ENCODE measurements at regions not wholly inside any gene's neighbourhood (a gene's known extent, or its start where the extent isn't known, plus 50 kb on each side); places are given as distances from the start of the nearest gene placed in this dataset.

DNA sequence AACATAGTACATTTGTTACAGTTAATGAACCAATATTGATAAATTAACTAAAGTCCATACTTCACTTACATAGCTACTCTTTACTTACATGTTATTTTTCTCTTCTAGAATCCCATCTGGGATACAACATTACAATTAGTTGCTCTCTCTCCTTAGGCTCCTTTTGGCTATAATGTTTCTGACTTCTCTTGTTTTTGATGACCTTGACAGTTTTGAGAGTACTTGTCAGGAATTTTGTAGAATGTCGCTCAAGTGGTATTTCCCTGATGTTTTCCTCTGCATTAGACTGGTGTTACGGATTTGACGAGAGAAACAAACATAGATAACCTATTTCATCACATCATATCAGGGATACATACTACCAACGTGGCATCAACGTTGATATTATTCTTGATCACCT, 925.4 kb upstream of the TMPRSS15 start:
- TF ChIP-seq TAF1 (IDR thresholded peaks at IDR 0.05; ENCODE audit: low read depth) (no peak), CEBPB (IDR thresholded peaks at IDR 0.05) (no peak), ZBTB7A (IDR thresholded peaks at IDR 0.05; ENCODE audit: low read depth) (no peak), TCF12 (IDR thresholded peaks at IDR 0.05; ENCODE audit: low read depth) (no peak), TEAD4 (IDR thresholded peaks at IDR 0.05) (no peak), EP300 (IDR thresholded peaks at IDR 0.05; ENCODE audit: borderline replicate concordance) (no peak), FOXM1 (IDR thresholded peaks at IDR 0.05; ENCODE audit: borderline replicate concordance, low read depth) (no peak), NFIC (IDR thresholded peaks at IDR 0.05) (no peak)
- TF ChIP-seq, protein P1, sequence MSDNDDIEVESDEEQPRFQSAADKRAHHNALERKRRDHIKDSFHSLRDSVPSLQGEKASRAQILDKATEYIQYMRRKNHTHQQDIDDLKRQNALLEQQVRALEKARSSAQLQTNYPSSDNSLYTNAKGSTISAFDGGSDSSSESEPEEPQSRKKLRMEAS (IDR thresholded peaks at IDR 0.05): no peak
- TF ChIP-seq, protein P2, sequence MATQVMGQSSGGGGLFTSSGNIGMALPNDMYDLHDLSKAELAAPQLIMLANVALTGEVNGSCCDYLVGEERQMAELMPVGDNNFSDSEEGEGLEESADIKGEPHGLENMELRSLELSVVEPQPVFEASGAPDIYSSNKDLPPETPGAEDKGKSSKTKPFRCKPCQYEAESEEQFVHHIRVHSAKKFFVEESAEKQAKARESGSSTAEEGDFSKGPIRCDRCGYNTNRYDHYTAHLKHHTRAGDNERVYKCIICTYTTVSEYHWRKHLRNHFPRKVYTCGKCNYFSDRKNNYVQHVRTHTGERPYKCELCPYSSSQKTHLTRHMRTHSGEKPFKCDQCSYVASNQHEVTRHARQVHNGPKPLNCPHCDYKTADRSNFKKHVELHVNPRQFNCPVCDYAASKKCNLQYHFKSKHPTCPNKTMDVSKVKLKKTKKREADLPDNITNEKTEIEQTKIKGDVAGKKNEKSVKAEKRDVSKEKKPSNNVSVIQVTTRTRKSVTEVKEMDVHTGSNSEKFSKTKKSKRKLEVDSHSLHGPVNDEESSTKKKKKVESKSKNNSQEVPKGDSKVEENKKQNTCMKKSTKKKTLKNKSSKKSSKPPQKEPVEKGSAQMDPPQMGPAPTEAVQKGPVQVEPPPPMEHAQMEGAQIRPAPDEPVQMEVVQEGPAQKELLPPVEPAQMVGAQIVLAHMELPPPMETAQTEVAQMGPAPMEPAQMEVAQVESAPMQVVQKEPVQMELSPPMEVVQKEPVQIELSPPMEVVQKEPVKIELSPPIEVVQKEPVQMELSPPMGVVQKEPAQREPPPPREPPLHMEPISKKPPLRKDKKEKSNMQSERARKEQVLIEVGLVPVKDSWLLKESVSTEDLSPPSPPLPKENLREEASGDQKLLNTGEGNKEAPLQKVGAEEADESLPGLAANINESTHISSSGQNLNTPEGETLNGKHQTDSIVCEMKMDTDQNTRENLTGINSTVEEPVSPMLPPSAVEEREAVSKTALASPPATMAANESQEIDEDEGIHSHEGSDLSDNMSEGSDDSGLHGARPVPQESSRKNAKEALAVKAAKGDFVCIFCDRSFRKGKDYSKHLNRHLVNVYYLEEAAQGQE (IDR thresholded peaks at IDR 0.05; ENCODE audit: low read depth): no peak
- TF ChIP-seq, protein P3, sequence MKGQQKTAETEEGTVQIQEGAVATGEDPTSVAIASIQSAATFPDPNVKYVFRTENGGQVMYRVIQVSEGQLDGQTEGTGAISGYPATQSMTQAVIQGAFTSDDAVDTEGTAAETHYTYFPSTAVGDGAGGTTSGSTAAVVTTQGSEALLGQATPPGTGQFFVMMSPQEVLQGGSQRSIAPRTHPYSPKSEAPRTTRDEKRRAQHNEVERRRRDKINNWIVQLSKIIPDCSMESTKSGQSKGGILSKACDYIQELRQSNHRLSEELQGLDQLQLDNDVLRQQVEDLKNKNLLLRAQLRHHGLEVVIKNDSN (IDR thresholded peaks at IDR 0.05): no peak

DNA sequence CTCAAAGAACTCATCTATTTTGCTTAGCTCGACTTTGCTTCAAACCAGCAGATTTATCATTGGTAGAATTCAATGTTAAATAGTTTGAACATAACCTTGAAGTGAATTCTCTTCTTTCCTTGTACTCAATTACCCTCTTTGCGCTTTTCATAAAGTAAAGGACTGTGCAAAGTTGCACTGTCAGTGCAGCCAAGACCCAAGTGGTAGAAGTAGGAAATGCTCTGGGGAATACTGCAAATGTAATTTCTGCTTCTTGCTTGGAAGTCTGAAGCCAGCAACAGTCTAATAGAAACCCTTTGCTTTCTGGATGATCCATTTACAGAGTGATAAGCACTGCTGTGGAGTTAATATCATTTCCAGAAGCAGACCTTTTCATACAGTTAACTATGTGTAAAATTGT, 936.7 kb upstream of the TMPRSS15 start:
- no peak for TF ChIP-seq CREB1 (IDR thresholded peaks at IDR 0.05; ENCODE audit: low read depth)
- TF ChIP-seq ZBTB7A (IDR thresholded peaks at IDR 0.05; ENCODE audit: low read depth): no peak
- TF ChIP-seq TCF12 (IDR thresholded peaks at IDR 0.05; ENCODE audit: low read depth): no peak
- no peak for TF ChIP-seq TEAD4 (IDR thresholded peaks at IDR 0.05)
- no peak for TF ChIP-seq TAF1 (IDR thresholded peaks at IDR 0.05; ENCODE audit: low read depth)
- no peak for TF ChIP-seq EGR1 (IDR thresholded peaks at IDR 0.05)
- TF ChIP-seq YY1 (IDR thresholded peaks at IDR 0.05; ENCODE audit: low read depth): no peak
- TF ChIP-seq, protein P3 (IDR thresholded peaks at IDR 0.05): no peak
- TF ChIP-seq, protein P1 (IDR thresholded peaks at IDR 0.05): no peak
- TF ChIP-seq FOXM1 (IDR thresholded peaks at IDR 0.05; ENCODE audit: borderline replicate concordance, low read depth): no peak
- no peak for TF ChIP-seq CEBPB (IDR thresholded peaks at IDR 0.05)
- TF ChIP-seq, protein P2 (IDR thresholded peaks at IDR 0.05; ENCODE audit: low read depth): no peak
- TF ChIP-seq RAD21 (IDR thresholded peaks at IDR 0.05; ENCODE audit: low read depth): no peak
- no peak for TF ChIP-seq EP300 (IDR thresholded peaks at IDR 0.05; ENCODE audit: borderline replicate concordance)
- no peak for TF ChIP-seq NFIC (IDR thresholded peaks at IDR 0.05)

DNA sequence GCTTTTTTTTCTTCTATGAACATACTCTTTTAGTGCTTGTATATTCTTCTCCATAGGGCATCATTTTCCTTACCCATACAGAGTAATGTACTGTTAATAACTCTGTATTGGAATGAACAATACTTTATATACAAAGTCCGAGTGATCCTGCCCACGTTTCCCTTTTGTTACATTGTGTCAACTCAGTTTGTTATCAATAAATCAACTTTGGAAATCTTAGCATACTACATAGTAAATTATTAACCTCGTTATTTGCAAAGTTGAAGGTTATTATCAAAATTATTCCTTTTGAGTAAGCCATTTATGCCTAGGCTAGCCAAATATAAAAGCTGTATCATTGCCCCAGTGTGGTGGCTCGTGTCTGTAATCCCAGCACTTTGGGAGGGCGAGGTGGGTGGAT, 937.4 kb upstream of the TMPRSS15 start:
- no peak for TF ChIP-seq TEAD4 (IDR thresholded peaks at IDR 0.05)
- TF ChIP-seq NFIC (IDR thresholded peaks at IDR 0.05): no peak
- no peak for TF ChIP-seq EGR1 (IDR thresholded peaks at IDR 0.05)
- no peak for TF ChIP-seq RAD21 (IDR thresholded peaks at IDR 0.05; ENCODE audit: low read depth)

DNA sequence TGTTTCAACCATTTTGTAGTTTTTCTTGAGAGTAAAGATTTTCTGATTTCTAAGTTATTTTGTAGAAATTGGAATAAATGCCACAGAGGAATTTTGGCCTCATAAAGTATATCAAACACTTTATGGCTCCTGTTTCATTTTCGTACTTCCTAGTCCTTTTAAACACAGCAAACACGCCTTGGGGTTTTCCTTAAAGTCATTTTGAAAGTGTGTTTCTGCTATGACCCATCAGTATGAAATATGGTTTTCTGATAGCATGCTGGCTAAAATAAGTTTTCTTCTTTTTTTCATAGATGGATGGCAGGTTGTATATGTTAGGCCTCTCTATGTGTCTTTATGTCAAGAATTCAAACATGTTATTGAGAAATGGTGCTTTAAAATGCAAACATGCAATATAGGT, 940.1 kb upstream of the TMPRSS15 start:
- TF ChIP-seq EP300 (IDR thresholded peaks at IDR 0.05; ENCODE audit: borderline replicate concordance) (no peak), TAF1 (IDR thresholded peaks at IDR 0.05; ENCODE audit: low read depth) (no peak), CEBPB (IDR thresholded peaks at IDR 0.05) (no peak), EGR1 (IDR thresholded peaks at IDR 0.05) (no peak)
- TF ChIP-seq, protein P3 (IDR thresholded peaks at IDR 0.05): no peak
- TF ChIP-seq, protein P1 (IDR thresholded peaks at IDR 0.05): no peak

DNA sequence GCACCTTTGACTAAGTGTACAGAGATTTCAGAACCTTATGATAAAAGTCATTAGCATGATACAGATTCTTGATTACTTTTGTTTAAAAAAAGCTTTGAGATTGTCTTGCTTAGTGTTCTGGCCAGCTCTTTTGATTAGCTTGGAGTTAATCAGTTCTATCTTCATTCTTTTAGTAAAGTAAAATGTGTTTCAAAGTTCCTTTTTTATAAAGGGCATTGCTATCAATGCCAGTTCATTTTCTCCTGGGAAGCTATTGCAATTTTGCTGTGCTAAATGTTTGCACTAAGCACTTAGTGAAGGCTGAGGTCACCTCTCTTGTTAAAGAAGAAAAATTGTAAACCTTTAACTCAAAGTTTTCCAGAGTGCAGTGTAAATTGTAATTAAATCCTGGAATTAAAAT, 946.7 kb upstream of the TMPRSS15 start:
- TF ChIP-seq ZBTB7A (IDR thresholded peaks at IDR 0.05; ENCODE audit: low read depth) (no peak), CREB1 (IDR thresholded peaks at IDR 0.05; ENCODE audit: low read depth) (no peak), YY1 (IDR thresholded peaks at IDR 0.05; ENCODE audit: low read depth) (no peak), EP300 (IDR thresholded peaks at IDR 0.05; ENCODE audit: borderline replicate concordance) (no peak), FOXM1 (IDR thresholded peaks at IDR 0.05; ENCODE audit: borderline replicate concordance, low read depth) (no peak), EGR1 (IDR thresholded peaks at IDR 0.05) (no peak), RAD21 (IDR thresholded peaks at IDR 0.05; ENCODE audit: low read depth) (no peak), NFIC (IDR thresholded peaks at IDR 0.05) (no peak), TEAD4 (IDR thresholded peaks at IDR 0.05) (no peak)
- TF ChIP-seq, protein P1 (IDR thresholded peaks at IDR 0.05): no peak
- TF ChIP-seq, protein P2 (IDR thresholded peaks at IDR 0.05; ENCODE audit: low read depth): no peak
- TF ChIP-seq, protein P3 (IDR thresholded peaks at IDR 0.05): no peak
